ENCODE measurements at regions not wholly inside any gene's neighbourhood (a gene's known extent, or its start where the extent isn't known, plus 50 kb on each side); places are given as distances from the start of the nearest gene placed in this dataset.

GRCh38 chr6:142648526-142648925, 296.4 kb downstream of the HIVEP2 start:
- TF ChIP-seq CTCF (optimal IDR thresholded peaks at IDR 0.05 in 1 of 3, IDR thresholded peaks at IDR 0.05 in 1 of 3, conservative IDR thresholded peaks at IDR 0.05 in 1 of 3; ENCODE audit: extremely low read depth in 1 of 3, insufficient read depth in 2 of 3, low read length in 3 of 3) (no peak), EZH2 (IDR thresholded peaks at IDR 0.05; ENCODE audit: low read length) (no peak)
